ENCODE measurements at regions not wholly inside any gene's neighbourhood (a gene's known extent, or its start where the extent isn't known, plus 50 kb on each side); places are given as distances from the start of the nearest gene placed in this dataset.

DNA sequence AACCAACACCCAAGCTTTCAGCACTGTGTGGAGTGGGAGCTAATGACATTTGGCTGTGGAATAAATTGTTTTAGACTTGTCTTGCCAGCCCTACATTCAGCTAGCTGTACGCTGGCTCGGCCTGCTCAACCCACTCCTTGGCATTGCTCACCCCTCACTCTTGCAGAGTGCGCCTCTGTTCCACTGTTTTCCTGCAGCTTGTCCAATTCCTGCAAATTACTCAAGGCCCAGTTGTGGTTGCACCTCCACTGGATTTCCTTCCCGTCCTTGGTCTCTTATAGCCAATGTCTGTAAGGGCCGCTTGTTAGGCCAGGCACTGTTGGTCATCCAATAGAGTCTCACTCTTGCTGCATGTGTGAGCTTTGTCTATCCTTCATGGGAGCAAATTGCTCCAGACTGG, 55.5 kb upstream of the ADRA1D start:
- POLR2A ChIA-PET = no interaction called here
- H3K4me3 Mint-ChIP-seq (ENCODE audit: unreplicated experiment) = no peak overlapping the region
- no peaks in the 10 kb centered on the region for H3K27me3 Mint-ChIP-seq (ENCODE audit: insufficient read depth, unreplicated experiment)
- peaks cover 6% of the 10 kb centered on the region for H3K9me3 Mint-ChIP-seq (ENCODE audit: unreplicated experiment)
- DNase-seq = no peak
- no TSS peak for BruUV-seq (replicated peaks)
- Histone ChIP-seq H3K9me3 (no peaks in the 10 kb centered on the region), H3K27me3 (replicated peaks; ENCODE audit: control insufficient read depth, insufficient read depth, low read length) (no peaks in the 10 kb centered on the region), H3K36me3 (ENCODE audit: control insufficient read depth, insufficient read depth, low read length) (no peaks in the 10 kb centered on the region), H3K4me1 (no peaks in the 10 kb centered on the region), H3K4me3 (ENCODE audit: low read depth, low read length) (no peak overlapping the region)
- no peak overlapping the region for H3K27ac Mint-ChIP-seq (ENCODE audit: unreplicated experiment)
- CTCF ChIA-PET = no interaction called here
- TF ChIP-seq, protein P1, sequence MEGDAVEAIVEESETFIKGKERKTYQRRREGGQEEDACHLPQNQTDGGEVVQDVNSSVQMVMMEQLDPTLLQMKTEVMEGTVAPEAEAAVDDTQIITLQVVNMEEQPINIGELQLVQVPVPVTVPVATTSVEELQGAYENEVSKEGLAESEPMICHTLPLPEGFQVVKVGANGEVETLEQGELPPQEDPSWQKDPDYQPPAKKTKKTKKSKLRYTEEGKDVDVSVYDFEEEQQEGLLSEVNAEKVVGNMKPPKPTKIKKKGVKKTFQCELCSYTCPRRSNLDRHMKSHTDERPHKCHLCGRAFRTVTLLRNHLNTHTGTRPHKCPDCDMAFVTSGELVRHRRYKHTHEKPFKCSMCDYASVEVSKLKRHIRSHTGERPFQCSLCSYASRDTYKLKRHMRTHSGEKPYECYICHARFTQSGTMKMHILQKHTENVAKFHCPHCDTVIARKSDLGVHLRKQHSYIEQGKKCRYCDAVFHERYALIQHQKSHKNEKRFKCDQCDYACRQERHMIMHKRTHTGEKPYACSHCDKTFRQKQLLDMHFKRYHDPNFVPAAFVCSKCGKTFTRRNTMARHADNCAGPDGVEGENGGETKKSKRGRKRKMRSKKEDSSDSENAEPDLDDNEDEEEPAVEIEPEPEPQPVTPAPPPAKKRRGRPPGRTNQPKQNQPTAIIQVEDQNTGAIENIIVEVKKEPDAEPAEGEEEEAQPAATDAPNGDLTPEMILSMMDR (IDR thresholded peaks at IDR 0.05; ENCODE audit: insufficient read depth in 1 of 2, low read depth in 1 of 2, low read length in 1 of 2, severe bottlenecking in 1 of 2, unreplicated experiment in 1 of 2) = no peak
- no peaks in the 10 kb centered on the region for H3K36me3 Mint-ChIP-seq (ENCODE audit: insufficient read depth, unreplicated experiment)
- intact Hi-C loops (cut with micrococcal nuclease; ENCODE audit: unreplicated experiment) = no loop called here
- no peaks in the 10 kb centered on the region for H3K4me1 Mint-ChIP-seq (ENCODE audit: low read depth, unreplicated experiment)

DNA sequence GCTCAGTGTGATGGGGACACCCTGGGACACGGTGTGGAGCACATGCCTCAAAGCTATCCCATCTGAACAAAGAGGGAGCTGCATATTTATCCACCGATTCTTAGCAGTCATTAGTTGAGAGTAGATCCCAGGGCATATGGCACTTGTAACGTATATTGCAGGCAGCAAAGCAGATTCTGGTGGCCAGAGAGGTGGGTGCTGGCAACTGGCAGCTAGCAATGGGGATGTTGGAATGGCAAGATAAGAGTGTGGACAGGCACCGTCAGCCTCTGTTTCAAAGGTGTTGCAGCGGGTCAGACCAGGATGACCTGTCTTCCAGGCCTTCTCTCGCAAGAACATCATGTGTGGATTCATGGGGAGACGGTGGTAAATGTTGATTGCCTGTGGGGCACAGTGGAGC, 54.0 kb upstream of the ADRA1D start:
- H3K4me3 ChIP-seq (ENCODE audit: low read depth, low read length) = no peak overlapping the region
- no peak for DNase-seq
- TF ChIP-seq, protein P1 (IDR thresholded peaks at IDR 0.05; ENCODE audit: insufficient read depth in 1 of 2, low read depth in 1 of 2, low read length in 1 of 2, severe bottlenecking in 1 of 2, unreplicated experiment in 1 of 2) = no peak
- no peaks in the 10 kb centered on the region for H3K36me3 ChIP-seq (ENCODE audit: control insufficient read depth, insufficient read depth, low read length)
- no peak overlapping the region for H3K4me3 Mint-ChIP-seq (ENCODE audit: unreplicated experiment)
- H3K36me3 Mint-ChIP-seq (ENCODE audit: insufficient read depth, unreplicated experiment) = no peaks in the 10 kb centered on the region
- no peaks in the 10 kb centered on the region for H3K4me1 Mint-ChIP-seq (ENCODE audit: low read depth, unreplicated experiment)
- H3K9me3 ChIP-seq = no peaks in the 10 kb centered on the region
- peaks cover 4% of the 10 kb centered on the region for H3K27me3 Mint-ChIP-seq (ENCODE audit: insufficient read depth, unreplicated experiment)
- H3K4me1 ChIP-seq = no peaks in the 10 kb centered on the region
- no peaks in the 10 kb centered on the region for H3K27me3 ChIP-seq (replicated peaks; ENCODE audit: control insufficient read depth, insufficient read depth, low read length)
- peaks cover 11% of the 10 kb centered on the region for H3K9me3 Mint-ChIP-seq (ENCODE audit: unreplicated experiment)
- ChIA-PET CTCF (no interaction called here), POLR2A (no interaction called here)
- BruUV-seq (replicated peaks) = no TSS peak
- intact Hi-C loops (cut with micrococcal nuclease; ENCODE audit: unreplicated experiment) = no loop called here
- no peak overlapping the region for H3K27ac Mint-ChIP-seq (ENCODE audit: unreplicated experiment)

DNA sequence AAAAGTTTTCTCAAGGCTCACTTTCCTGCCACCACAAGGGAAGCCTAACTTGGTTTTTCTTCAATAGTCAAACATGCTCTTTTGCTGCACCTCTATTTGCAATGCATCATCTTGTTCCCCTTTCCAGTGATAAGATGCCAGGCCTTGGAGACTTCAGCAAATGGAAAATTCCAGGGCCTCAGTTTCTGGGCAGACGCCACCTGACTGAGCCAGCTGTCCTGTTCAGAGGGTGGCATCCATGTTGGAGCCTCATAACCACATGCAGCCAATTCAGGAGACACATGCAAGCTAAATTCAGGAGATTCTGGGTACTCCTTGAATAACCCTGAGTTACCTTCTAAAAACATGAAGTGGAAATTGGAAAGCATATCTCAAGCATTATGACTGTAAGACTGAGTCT, 51.8 kb upstream of the ADRA1D start:
- intact Hi-C loops (cut with micrococcal nuclease; ENCODE audit: unreplicated experiment) = no loop called here
- Histone ChIP-seq H3K9me3 (no peaks in the 10 kb centered on the region), H3K4me1 (no peaks in the 10 kb centered on the region), H3K4me3 (ENCODE audit: low read depth, low read length) (no peak overlapping the region), H3K27me3 (replicated peaks; ENCODE audit: control insufficient read depth, insufficient read depth, low read length) (no peaks in the 10 kb centered on the region), H3K36me3 (ENCODE audit: control insufficient read depth, insufficient read depth, low read length) (no peaks in the 10 kb centered on the region)
- POLR2A ChIA-PET = no interaction called here
- Mint-ChIP-seq H3K9me3 (ENCODE audit: unreplicated experiment) (peaks cover 12% of the 10 kb centered on the region), H3K36me3 (ENCODE audit: insufficient read depth, unreplicated experiment) (no peaks in the 10 kb centered on the region), H3K27ac (ENCODE audit: unreplicated experiment) (no peak overlapping the region), H3K4me3 (ENCODE audit: unreplicated experiment) (no peak overlapping the region), H3K27me3 (ENCODE audit: insufficient read depth, unreplicated experiment) (peaks cover 8% of the 10 kb centered on the region), H3K4me1 (ENCODE audit: low read depth, unreplicated experiment) (no peaks in the 10 kb centered on the region)
- no TSS peak for BruUV-seq (replicated peaks)
- DNase-seq = no peak
- CTCF ChIA-PET = no interaction called here
- TF ChIP-seq, protein P1 (IDR thresholded peaks at IDR 0.05; ENCODE audit: insufficient read depth in 1 of 2, low read depth in 1 of 2, low read length in 1 of 2, severe bottlenecking in 1 of 2, unreplicated experiment in 1 of 2) = no peak

Data from Caco-2 (cell line).